ENCODE measurements at regions not wholly inside any gene's neighbourhood (a gene's known extent, or its start where the extent isn't known, plus 50 kb on each side); places are given as distances from the start of the nearest gene placed in this dataset.

DNA sequence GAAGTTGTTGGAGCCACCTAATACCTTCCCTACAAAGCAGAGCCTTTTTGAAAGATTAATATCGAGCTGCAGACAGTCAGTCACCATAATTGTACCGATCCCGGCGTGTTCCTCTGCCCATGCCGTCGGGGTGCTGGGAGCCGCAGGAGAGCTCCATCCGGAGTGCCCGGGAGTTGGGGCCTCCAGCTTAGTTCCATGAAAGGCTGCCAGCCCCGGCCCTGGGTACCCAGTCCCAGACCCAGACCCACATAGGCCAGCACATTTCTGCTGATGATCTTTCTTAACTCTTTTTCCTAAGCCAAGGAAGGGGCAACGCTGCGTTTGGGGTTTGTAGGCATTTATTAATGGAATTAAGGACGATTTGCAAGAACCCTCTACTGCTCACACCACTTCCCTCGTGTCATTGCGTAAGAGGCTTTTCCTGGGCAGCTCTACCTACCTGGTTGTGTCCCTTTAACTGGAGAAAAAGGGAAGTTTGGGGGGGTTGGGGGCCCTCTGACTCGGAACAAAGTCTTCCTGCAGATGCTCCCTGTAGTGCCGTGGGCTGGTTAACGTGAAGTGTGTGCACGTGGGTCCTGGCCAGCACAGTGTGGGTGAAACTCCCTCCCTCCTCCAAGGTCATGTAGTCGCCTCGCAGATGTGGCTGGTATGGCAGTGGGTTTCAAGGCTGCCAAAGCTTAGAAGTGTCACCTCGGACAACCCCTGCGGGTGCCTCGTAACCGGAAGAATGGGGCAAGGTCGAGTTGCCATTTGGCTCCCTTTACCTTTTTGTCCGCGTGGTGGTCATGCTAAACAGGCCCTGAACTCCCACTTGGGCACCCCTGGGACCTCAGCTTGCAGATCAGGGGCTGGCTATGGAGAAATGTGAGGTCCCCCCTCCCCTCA is 54.3 kb upstream of the APCDD1L start:
- H3K4me1 ChIP-seq (ENCODE audit: insufficient read depth, low read length): no peaks in the 10 kb centered on the region
- no peaks in the 10 kb centered on the region for H3K4me1 Mint-ChIP-seq
- DNase-seq: no peak
- no peak overlapping the region for H3K27ac ChIP-seq (ENCODE audit: low read depth, low read length)
- no peak overlapping the region for H3K4me3 ChIP-seq (ENCODE audit: low read length)
- peak overlapping the region in 1 of 8 donors; percentile 9 for H3K27ac Mint-ChIP-seq
- H3K4me3 Mint-ChIP-seq: no peak overlapping the region
- H3K36me3 Mint-ChIP-seq: no peaks in the 10 kb centered on the region
- H3K27me3 ChIP-seq (ENCODE audit: insufficient read depth, low read length, poor library complexity, severe bottlenecking): peaks cover 6% of the 10 kb centered on the region
- H3K9me3 ChIP-seq (ENCODE audit: low read length): no peaks in the 10 kb centered on the region
- H3K9me3 Mint-ChIP-seq: no peaks in the 10 kb centered on the region
- ChIA-PET CTCF (no interaction called here), POLR2A (no interaction called here)
- H3K27me3 Mint-ChIP-seq: peaks cover 3 to 38% of the 10 kb centered on the region in 2 donors
- H3K36me3 ChIP-seq (ENCODE audit: insufficient read depth, low read length): no peaks in the 10 kb centered on the region

DNA sequence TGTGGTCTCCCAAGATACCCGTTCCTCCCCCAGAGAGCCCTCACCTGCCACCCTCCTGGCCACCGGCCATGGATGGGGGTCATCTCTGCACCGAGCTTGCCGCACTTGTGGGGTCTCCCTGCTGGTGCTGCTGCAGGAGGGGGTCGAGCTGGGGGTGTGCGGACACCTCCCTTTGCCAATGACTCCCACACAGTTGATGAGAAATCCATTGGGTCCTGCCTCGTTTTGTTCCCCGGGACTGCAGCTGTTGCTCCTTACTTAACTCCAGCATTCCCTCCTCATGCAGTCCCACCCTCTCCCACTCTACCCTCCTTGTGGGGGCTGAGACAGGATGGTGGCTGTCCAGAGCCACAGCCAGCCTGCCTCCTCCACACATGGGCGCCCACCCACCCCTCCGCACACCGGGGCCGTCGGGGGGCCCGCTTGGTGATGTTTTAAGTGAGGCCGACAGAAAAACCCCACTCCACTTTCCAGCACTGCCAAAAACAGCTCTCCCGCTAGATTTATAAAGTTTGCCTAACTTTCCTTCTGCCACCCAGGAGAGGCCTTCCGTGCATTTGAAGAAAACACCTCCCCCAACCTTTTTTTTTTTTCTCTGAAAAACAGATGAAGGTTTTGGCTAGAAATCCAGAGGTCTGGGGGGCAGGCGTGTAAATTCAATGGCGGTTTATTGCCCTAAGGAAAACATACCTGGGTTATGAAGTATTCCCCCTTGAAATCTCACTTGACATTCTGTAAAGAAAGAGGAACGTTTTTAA is 53.5 kb upstream of the APCDD1L start:
- no peak for DNase-seq
- no peak overlapping the region for H3K4me3 Mint-ChIP-seq
- ChIA-PET CTCF (no interaction called here), POLR2A (no interaction called here)
- peaks cover 0 to 2% (median 0%) of the 10 kb centered on the region in 5 donors for H3K9me3 Mint-ChIP-seq
- Histone ChIP-seq H3K27me3 (ENCODE audit: insufficient read depth, low read length, poor library complexity, severe bottlenecking) (peaks cover 6% of the 10 kb centered on the region), H3K27ac (ENCODE audit: low read depth, low read length) (no peak overlapping the region), H3K9me3 (ENCODE audit: low read length) (no peaks in the 10 kb centered on the region), H3K36me3 (ENCODE audit: insufficient read depth, low read length) (no peaks in the 10 kb centered on the region), H3K4me3 (ENCODE audit: low read length) (no peak overlapping the region), H3K4me1 (ENCODE audit: insufficient read depth, low read length) (no peaks in the 10 kb centered on the region)
- peaks cover 0 to 2% (median 0%) of the 10 kb centered on the region in 3 donors for H3K36me3 Mint-ChIP-seq
- no peaks in the 10 kb centered on the region for H3K4me1 Mint-ChIP-seq
- H3K27me3 Mint-ChIP-seq: peaks cover 2 to 38% of the 10 kb centered on the region in 2 donors
- H3K27ac Mint-ChIP-seq: no peak overlapping the region

DNA sequence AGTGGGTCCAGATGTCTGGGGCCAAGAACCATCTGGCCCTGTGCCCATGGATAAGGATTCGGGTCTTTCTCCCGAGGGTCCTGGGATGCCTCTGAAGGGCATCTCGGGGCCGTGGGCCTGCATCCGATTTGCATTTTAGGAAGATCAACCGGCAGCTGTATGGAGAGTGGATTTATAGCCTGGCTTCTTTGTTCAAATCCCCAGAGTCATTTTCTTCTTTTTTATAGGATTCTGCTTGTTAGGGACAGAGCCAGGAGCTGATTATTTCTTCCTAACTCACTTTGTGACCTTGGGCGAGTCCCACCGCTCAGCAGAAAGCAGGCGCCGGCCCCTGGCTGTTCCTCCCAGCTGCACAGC is 52.9 kb upstream of the APCDD1L start:
- no peak overlapping the region for H3K27ac Mint-ChIP-seq
- H3K4me1 Mint-ChIP-seq: no peaks in the 10 kb centered on the region
- H3K27me3 Mint-ChIP-seq: peaks cover 2 to 36% of the 10 kb centered on the region in 2 donors
- no peak for DNase-seq
- Histone ChIP-seq H3K9me3 (ENCODE audit: low read length) (no peaks in the 10 kb centered on the region), H3K27me3 (ENCODE audit: insufficient read depth, low read length, poor library complexity, severe bottlenecking) (peaks cover 6% of the 10 kb centered on the region), H3K4me1 (ENCODE audit: insufficient read depth, low read length) (no peaks in the 10 kb centered on the region), H3K4me3 (ENCODE audit: low read length) (no peak overlapping the region), H3K36me3 (ENCODE audit: insufficient read depth, low read length) (no peaks in the 10 kb centered on the region), H3K27ac (ENCODE audit: low read depth, low read length) (no peak overlapping the region)
- no peak overlapping the region for H3K4me3 Mint-ChIP-seq
- POLR2A ChIA-PET: no interaction called here
- peaks cover 0 to 4% (median 2%) of the 10 kb centered on the region in 5 donors for H3K9me3 Mint-ChIP-seq
- H3K36me3 Mint-ChIP-seq: peaks cover 0 to 7% (median 0%) of the 10 kb centered on the region in 3 donors
- CTCF ChIA-PET: no interaction called here

DNA sequence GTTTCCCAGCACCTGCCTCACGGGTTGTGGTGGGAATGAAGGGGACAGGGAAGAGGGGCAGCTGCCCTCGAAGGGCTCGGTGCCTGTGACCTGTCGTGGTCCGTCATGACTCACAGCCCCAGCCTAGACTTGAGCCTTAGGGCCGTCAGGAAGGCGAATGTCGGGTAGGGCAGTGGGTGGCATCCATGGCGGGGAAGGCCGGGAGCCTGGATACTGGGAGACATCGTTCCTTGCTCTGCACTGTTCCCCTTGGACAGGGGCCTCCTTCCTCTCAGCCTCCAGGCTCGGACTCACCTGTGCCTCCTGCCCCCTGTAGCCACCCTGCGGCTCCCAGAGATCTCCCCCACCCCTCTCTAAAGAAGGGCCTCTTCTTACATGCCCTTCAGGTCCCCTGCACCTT is 52.2 kb upstream of the APCDD1L start:
- peaks cover 0 to 4% (median 2%) of the 10 kb centered on the region in 5 donors for H3K9me3 Mint-ChIP-seq
- ChIA-PET POLR2A (no interaction called here), CTCF (no interaction called here)
- no peaks in the 10 kb centered on the region for H3K4me1 Mint-ChIP-seq
- Histone ChIP-seq H3K27ac (ENCODE audit: low read depth, low read length) (no peak overlapping the region), H3K36me3 (ENCODE audit: insufficient read depth, low read length) (no peaks in the 10 kb centered on the region), H3K4me3 (ENCODE audit: low read length) (no peak overlapping the region), H3K4me1 (ENCODE audit: insufficient read depth, low read length) (no peaks in the 10 kb centered on the region), H3K9me3 (ENCODE audit: low read length) (no peaks in the 10 kb centered on the region), H3K27me3 (ENCODE audit: insufficient read depth, low read length, poor library complexity, severe bottlenecking) (peaks cover 6% of the 10 kb centered on the region)
- H3K27me3 Mint-ChIP-seq: peaks cover 2 to 33% of the 10 kb centered on the region in 2 donors
- peaks cover 0 to 7% (median 0%) of the 10 kb centered on the region in 3 donors for H3K36me3 Mint-ChIP-seq
- no peak for DNase-seq
- no peak overlapping the region for H3K4me3 Mint-ChIP-seq
- H3K27ac Mint-ChIP-seq: no peak overlapping the region

DNA sequence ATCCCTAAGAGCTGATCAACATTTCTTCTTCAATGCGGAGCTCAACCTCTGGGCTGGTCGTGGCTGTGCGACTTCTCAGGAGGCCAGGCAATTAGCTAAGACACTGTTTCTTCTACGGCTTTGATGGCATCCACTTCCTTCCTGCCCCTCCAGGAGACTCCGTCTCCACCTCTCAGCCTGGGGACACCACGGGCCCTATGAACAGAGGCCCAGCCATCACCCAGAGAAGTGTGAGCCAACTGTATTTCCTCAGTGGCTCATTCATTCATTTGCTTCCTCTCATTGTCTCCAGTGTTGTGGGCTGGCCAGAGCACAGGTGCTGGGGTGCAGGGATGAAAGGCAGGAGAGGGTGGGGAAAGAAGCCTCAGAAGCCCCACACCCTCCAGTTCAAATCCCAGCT is 51.8 kb upstream of the APCDD1L start:
- H3K27ac ChIP-seq (ENCODE audit: low read depth, low read length): no peak overlapping the region
- CTCF ChIA-PET: no interaction called here
- POLR2A ChIA-PET: no interaction called here
- H3K27me3 Mint-ChIP-seq: peaks cover 2 to 28% of the 10 kb centered on the region in 2 donors
- DNase-seq: no peak
- H3K4me3 Mint-ChIP-seq: no peak overlapping the region
- no peaks in the 10 kb centered on the region for H3K4me1 Mint-ChIP-seq
- no peaks in the 10 kb centered on the region for H3K9me3 ChIP-seq (ENCODE audit: low read length)
- no peaks in the 10 kb centered on the region for H3K36me3 ChIP-seq (ENCODE audit: insufficient read depth, low read length)
- H3K9me3 Mint-ChIP-seq: peaks cover 0 to 4% (median 2%) of the 10 kb centered on the region in 5 donors
- peaks cover 0 to 7% (median 0%) of the 10 kb centered on the region in 3 donors for H3K36me3 Mint-ChIP-seq
- no peak overlapping the region for H3K4me3 ChIP-seq (ENCODE audit: low read length)
- peaks cover 6% of the 10 kb centered on the region for H3K27me3 ChIP-seq (ENCODE audit: insufficient read depth, low read length, poor library complexity, severe bottlenecking)
- no peak overlapping the region for H3K27ac Mint-ChIP-seq
- no peaks in the 10 kb centered on the region for H3K4me1 ChIP-seq (ENCODE audit: insufficient read depth, low read length)

DNA sequence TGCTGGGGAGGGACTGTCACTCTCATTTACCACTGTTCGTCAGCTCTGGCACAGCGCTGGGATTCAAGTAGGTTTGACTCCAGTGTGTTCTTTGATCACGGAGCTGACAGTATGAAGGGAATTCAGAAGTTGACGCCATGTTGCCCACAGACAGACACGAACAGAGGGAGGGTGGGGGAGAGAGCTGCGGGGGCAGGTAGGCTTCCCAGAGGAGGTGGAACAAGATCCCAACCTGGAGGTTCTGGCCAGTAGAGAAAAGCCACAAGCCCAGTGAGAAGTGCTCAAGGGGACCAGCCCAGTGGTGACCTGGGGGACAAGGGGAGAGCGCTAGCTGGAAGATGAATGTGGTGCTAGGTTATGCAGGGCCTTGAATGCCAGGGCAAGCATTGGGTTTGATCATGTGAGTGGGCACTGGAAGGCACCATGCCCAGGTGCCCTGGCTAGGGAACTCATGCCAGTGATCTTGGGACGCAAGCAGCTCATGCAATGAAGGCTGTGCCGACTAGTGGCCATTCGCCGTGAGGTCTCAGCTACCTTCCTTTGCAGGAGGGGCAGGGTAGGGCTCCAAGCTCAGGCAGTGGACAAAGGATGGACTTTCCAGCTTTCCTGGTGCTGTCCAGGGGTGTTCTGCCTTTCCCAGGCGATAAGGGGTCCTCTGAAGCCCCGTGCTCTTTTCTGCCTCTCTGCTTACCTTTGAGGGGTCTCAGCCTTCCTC is 50.4 kb upstream of the APCDD1L start:
- no peak for DNase-seq
- Histone ChIP-seq H3K27ac (ENCODE audit: low read depth, low read length) (no peak overlapping the region), H3K27me3 (ENCODE audit: insufficient read depth, low read length, poor library complexity, severe bottlenecking) (peaks cover 6% of the 10 kb centered on the region), H3K4me1 (ENCODE audit: insufficient read depth, low read length) (no peaks in the 10 kb centered on the region), H3K36me3 (ENCODE audit: insufficient read depth, low read length) (no peaks in the 10 kb centered on the region), H3K4me3 (ENCODE audit: low read length) (no peak overlapping the region), H3K9me3 (ENCODE audit: low read length) (no peaks in the 10 kb centered on the region)
- Mint-ChIP-seq H3K9me3 (peaks cover 0 to 4% (median 2%) of the 10 kb centered on the region in 5 donors), H3K4me1 (no peaks in the 10 kb centered on the region), H3K36me3 (peaks cover 0 to 7% (median 0%) of the 10 kb centered on the region in 3 donors), H3K4me3 (no peak overlapping the region), H3K27ac (no peak overlapping the region), H3K27me3 (peaks cover 2 to 22% of the 10 kb centered on the region in 2 donors)
- POLR2A ChIA-PET: no interaction called here
- CTCF ChIA-PET: no interaction called here

Data from CD8-positive, alpha-beta memory T cell (primary cell).